GM12891 (cell line): ENCODE measurements at regions not wholly inside any gene's neighbourhood (a gene's known extent, or its start where the extent isn't known, plus 50 kb on each side); places are given as distances from the start of the nearest gene placed in this dataset.

Experiments
- POLR2A ChIP-seq: IDR thresholded peaks from 2 replicates; pipeline ENCODE4 v1.6.1; 2011; ENCODE audit warnings: low read depth, low read length, control low read depth
- POLR2AphosphoS5 ChIP-seq: IDR thresholded peaks from 2 replicates; pipeline ENCODE4 v1.6.1; 2011; ENCODE audit warnings: low read depth, low read length, control low read depth

GRCh38 chr9:78533500-78533899 is 236.6 kb downstream of the PSAT1 start:
- no peak for TF ChIP-seq POLR2A
- no peak for TF ChIP-seq POLR2AphosphoS5
